Spleen (tissue), 11 donors: ENCODE measurements at regions not wholly inside any gene's neighbourhood (a gene's known extent, or its start where the extent isn't known, plus 50 kb on each side); places are given as distances from the start of the nearest gene placed in this dataset.

Experiments used
- DNase-seq: peaks from one replicate; pipeline ENCODE4 v3.0.0-alpha.2; 2020
- H3K27ac ChIP-seq, 8 donors: fragments of 200-600 bp; sonication (generic) in 7 of 8; 1 replicate in 4 of 8; 2 replicates in 4 of 8; pipeline versions ENCODE4 v1.5.0 to v1.8.0; 2016 to 2021; ENCODE audit warnings: inconsistent platforms in 4 of 8, mild to moderate bottlenecking in 4 of 8, moderate library complexity in 1 of 8
- H3K27me3 ChIP-seq, 7 donors: fragments of 200-600 bp; sonication (generic) in 6 of 7; replicated peaks in 1 of 7; 1 replicate in 4 of 7; 2 replicates in 3 of 7; pipeline versions ENCODE4 v1.5.0 to v1.8.0; 2016 to 2021; ENCODE audit warnings: inconsistent platforms in 3 of 7, mild to moderate bottlenecking in 1 of 7
- H3K36me3 ChIP-seq, 6 donors: fragments of 200-600 bp; sonication (generic) in 5 of 6; 1 replicate in 4 of 6; 2 replicates in 2 of 6; pipeline versions ENCODE4 v1.5.0 to v1.8.0; 2016 to 2021; ENCODE audit warnings: inconsistent platforms in 2 of 6
- H3K4me1 ChIP-seq, 6 donors: fragments of 200-600 bp; sonication (generic) in 5 of 6; 1 replicate in 3 of 6; 2 replicates in 3 of 6; pipeline versions ENCODE4 v1.5.0 to v1.8.0; 2016 to 2021; ENCODE audit warnings: inconsistent platforms in 3 of 6
- H3K4me3 ChIP-seq, 8 donors: fragments of 200-600 bp; sonication (generic) in 7 of 8; 1 replicate in 4 of 8; 2 replicates in 4 of 8; pipeline versions ENCODE4 v1.5.0 to v1.8.0; 2016 to 2021; ENCODE audit warnings: inconsistent platforms in 4 of 8, mild to moderate bottlenecking in 4 of 8, moderate library complexity in 2 of 8
- H3K9me3 ChIP-seq, 8 donors: fragments of 200-600 bp; sonication (generic) in 7 of 8; 1 replicate in 4 of 8; 2 replicates in 4 of 8; pipeline versions ENCODE4 v1.5.0 to v1.8.0; 2016 to 2021; ENCODE audit warnings: inconsistent platforms in 4 of 8
- POLR2A ChIP-seq, 3 donors: fragments of 450-650 bp; IDR thresholded peaks; one replicate each; pipeline ENCODE4 v1.5.1; 2017; ENCODE audit warnings: antibody characterized with exemption in 3 of 3, mild to moderate bottlenecking in 1 of 3
- POLR2AphosphoS5 ChIP-seq, 3 donors: sonication (generic); formaldehyde crosslinking; IDR thresholded peaks; one replicate each; pipeline ENCODE4 v1.5.1; 2017; ENCODE audit warnings: antibody characterized with exemption in 3 of 3
- WGBS, 5 donors: extraction: QIAGEN DNeasy Blood & Tissue Kit in 3 of 5; methylation state at CpG; one replicate each; pipeline versions ENCODE4 v1.1.5 to v1.1.7; 2013 to 2018; 5-methylcytosine and 5-hydroxymethylcytosine counted together
- intact Hi-C: fragments of 100-400 bp; cut with DNase I; formaldehyde crosslinking; loops from one replicate; pipeline ENCODE4 v1.15.0; 2023; ENCODE audit warnings: low total_unique reads
- TF ChIP-seq, protein P1 (sequence below), 11 experiments: fragments of 200-600 bp in 7 of 11; fragments of 450-650 bp in 4 of 11; sonication (generic) in 4 of 11; IDR thresholded peaks in 8 of 11; conservative IDR thresholded peaks in 3 of 11; 1 replicate in 7 of 11; 2 replicates in 4 of 11; pipeline versions ENCODE4 v1.4.0 to v1.8.0; 2016 to 2021; ENCODE audit warnings: antibody characterized with exemption in 11 of 11, inconsistent platforms in 4 of 11, mild to moderate bottlenecking in 1 of 11
- donor health status: healthy with polysubstance abuse.
- donor health status: DM: no; HTN: no; CAD: no; lungs with moderate emphysema.
- donor health status: DM: no; HTN: no; CAD: no.
- donor health status: Bipolar disorder and iron deficiency.
- donor health status: healthy.
- donor health status: DM: no; HTN: no; CAD: no.
- donor health status: DM: yes; HTN: yes; CAD: no.

DNA sequence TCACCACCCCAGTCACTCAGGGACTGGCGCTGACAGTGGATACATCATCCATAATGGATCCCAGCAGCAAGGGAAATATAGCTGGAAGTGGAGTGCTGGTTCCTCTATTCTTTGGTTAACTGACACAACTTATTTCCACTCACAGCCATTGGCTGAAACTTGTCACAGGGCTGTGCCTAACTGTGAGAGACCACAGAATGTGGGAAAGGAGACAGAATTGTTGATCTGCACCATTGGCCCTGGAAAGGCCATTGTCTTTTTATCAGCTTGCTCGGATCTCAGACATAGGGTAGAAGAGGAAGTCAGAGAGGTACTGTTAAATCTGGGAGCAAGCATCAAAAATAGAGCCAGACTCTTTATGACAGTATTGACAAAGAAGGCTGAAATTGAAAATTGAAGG lies 451.3 kb downstream of the AJAP1 start:
- no peak for DNase-seq
- intact Hi-C loops: no loop called here

GRCh38 chr1:5099558-5099957 lies 445.1 kb downstream of the AJAP1 start:
- intact Hi-C loops: no loop called here
- 45 to 51% (median 48%) methylated on average over 2 of the region's 2 CpGs for WGBS, 5 donors
- no peaks in the 10 kb centered on the region for H3K27me3 ChIP-seq
- no peak overlapping the region for H3K27ac ChIP-seq
- peaks cover 0 to 10% (median 2%) of the 10 kb centered on the region in 8 donors for H3K9me3 ChIP-seq
- no peaks in the 10 kb centered on the region for H3K4me1 ChIP-seq
- H3K36me3 ChIP-seq: no peaks in the 10 kb centered on the region
- DNase-seq: no peak
- H3K4me3 ChIP-seq: no peak overlapping the region
- no peak for TF ChIP-seq POLR2A (IDR thresholded peaks at IDR 0.05)
- TF ChIP-seq, protein P1, sequence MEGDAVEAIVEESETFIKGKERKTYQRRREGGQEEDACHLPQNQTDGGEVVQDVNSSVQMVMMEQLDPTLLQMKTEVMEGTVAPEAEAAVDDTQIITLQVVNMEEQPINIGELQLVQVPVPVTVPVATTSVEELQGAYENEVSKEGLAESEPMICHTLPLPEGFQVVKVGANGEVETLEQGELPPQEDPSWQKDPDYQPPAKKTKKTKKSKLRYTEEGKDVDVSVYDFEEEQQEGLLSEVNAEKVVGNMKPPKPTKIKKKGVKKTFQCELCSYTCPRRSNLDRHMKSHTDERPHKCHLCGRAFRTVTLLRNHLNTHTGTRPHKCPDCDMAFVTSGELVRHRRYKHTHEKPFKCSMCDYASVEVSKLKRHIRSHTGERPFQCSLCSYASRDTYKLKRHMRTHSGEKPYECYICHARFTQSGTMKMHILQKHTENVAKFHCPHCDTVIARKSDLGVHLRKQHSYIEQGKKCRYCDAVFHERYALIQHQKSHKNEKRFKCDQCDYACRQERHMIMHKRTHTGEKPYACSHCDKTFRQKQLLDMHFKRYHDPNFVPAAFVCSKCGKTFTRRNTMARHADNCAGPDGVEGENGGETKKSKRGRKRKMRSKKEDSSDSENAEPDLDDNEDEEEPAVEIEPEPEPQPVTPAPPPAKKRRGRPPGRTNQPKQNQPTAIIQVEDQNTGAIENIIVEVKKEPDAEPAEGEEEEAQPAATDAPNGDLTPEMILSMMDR (IDR thresholded peaks at IDR 0.05 in 8 of 11, conservative IDR thresholded peaks at IDR 0.05 in 3 of 11): no peak
- TF ChIP-seq POLR2AphosphoS5 (IDR thresholded peaks at IDR 0.05): no peak

More for the DNA sequence above, 451.3 kb downstream of the AJAP1 start:
- H3K27ac ChIP-seq: no peak overlapping the region
- H3K9me3 ChIP-seq: peaks cover 0 to 8% (median 0%) of the 10 kb centered on the region in 8 donors
- WGBS, 5 donors: 40 to 55% (median 50%) methylated on average over 2 of the region's 2 CpGs
- H3K4me1 ChIP-seq: no peaks in the 10 kb centered on the region
- no peaks in the 10 kb centered on the region for H3K36me3 ChIP-seq
- H3K4me3 ChIP-seq: no peak overlapping the region
- no peak for TF ChIP-seq POLR2A (IDR thresholded peaks at IDR 0.05)
- H3K27me3 ChIP-seq: peaks cover 0 to 11% (median 0%) of the 10 kb centered on the region in 7 donors

DNA sequence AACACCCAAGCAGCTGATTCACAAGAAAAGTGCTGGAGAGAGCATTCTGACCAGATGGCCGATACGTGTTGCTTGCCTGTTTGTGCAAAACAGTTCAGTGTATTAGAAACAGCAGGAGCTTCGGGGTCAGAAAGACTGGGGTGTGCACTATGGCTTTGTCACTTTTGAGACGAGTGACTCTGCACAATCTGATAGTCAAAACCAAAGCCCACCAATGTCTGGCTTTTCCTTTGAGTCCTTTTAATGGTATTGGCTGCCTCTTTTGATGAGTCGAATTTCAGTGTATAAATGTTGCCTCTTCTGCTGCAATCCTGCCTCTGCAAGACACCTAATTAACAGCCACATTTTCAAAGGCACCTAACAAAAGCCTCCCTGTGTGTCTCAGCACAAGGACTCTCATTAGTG lies 444.6 kb downstream of the AJAP1 start:
- H3K27me3 ChIP-seq: no peaks in the 10 kb centered on the region
- TF ChIP-seq, protein P1 (IDR thresholded peaks at IDR 0.05 in 8 of 11, conservative IDR thresholded peaks at IDR 0.05 in 3 of 11): no peak
- TF ChIP-seq POLR2AphosphoS5 (IDR thresholded peaks at IDR 0.05): no peak
- TF ChIP-seq POLR2A (IDR thresholded peaks at IDR 0.05): no peak
- peaks cover 0 to 16% (median 7%) of the 10 kb centered on the region in 8 donors for H3K9me3 ChIP-seq
- WGBS, 5 donors: 69 to 83% (median 75%) methylated on average over 5 of the region's 5 CpGs
- DNase-seq: no peak
- intact Hi-C loops: no loop called here
- H3K27ac ChIP-seq: no peak overlapping the region
- no peak overlapping the region for H3K4me3 ChIP-seq
- no peaks in the 10 kb centered on the region for H3K4me1 ChIP-seq
- H3K36me3 ChIP-seq: no peaks in the 10 kb centered on the region

GRCh38 chr1:5093042-5093441 lies 438.6 kb downstream of the AJAP1 start:
- Histone ChIP-seq H3K4me3 (no peak overlapping the region), H3K36me3 (no peaks in the 10 kb centered on the region), H3K4me1 (no peaks in the 10 kb centered on the region), H3K27ac (no peak overlapping the region), H3K9me3 (peaks cover 0 to 38% (median 31%) of the 10 kb centered on the region in 8 donors), H3K27me3 (no peaks in the 10 kb centered on the region)
- no peak for DNase-seq
- TF ChIP-seq POLR2AphosphoS5 (IDR thresholded peaks at IDR 0.05): no peak
- no peak for TF ChIP-seq POLR2A (IDR thresholded peaks at IDR 0.05)
- TF ChIP-seq, protein P1 (IDR thresholded peaks at IDR 0.05 in 8 of 11, conservative IDR thresholded peaks at IDR 0.05 in 3 of 11): no peak
- intact Hi-C loops: no loop called here
- WGBS, 5 donors: 16 to 65% (median 43%) methylated on average over 1 of the region's 1 CpG

GRCh38 chr1:5084676-5085075 lies 430.3 kb downstream of the AJAP1 start:
- WGBS, 5 donors: 77 to 86% (median 82%) methylated on average over 4 of the region's 4 CpGs
- H3K27ac ChIP-seq: no peak overlapping the region
- H3K27me3 ChIP-seq: peaks cover 0 to 5% (median 0%) of the 10 kb centered on the region in 7 donors
- no peak for TF ChIP-seq POLR2A (IDR thresholded peaks at IDR 0.05)
- TF ChIP-seq POLR2AphosphoS5 (IDR thresholded peaks at IDR 0.05): no peak
- TF ChIP-seq, protein P1 (IDR thresholded peaks at IDR 0.05 in 8 of 11, conservative IDR thresholded peaks at IDR 0.05 in 3 of 11): no peak
- H3K4me1 ChIP-seq: no peaks in the 10 kb centered on the region
- peaks cover 0 to 7% (median 0%) of the 10 kb centered on the region in 8 donors for H3K9me3 ChIP-seq
- H3K4me3 ChIP-seq: no peak overlapping the region
- intact Hi-C loops: no loop called here
- H3K36me3 ChIP-seq: no peaks in the 10 kb centered on the region
- DNase-seq: no peak
